RWPE1 (cell line): ENCODE measurements at regions not wholly inside any gene's neighbourhood (a gene's known extent, or its start where the extent isn't known, plus 50 kb on each side); places are given as distances from the start of the nearest gene placed in this dataset.
"Not testable (repeated sequence)": the region's sequence is repeated elsewhere in the genome, so short reads cannot be mapped to it uniquely, and the experiment has no call there.

Experiments used
- CTCF ChIA-PET: fragments of 350-600 bp; sonication (Branson Sonifier 250); formaldehyde crosslinking; extraction: SDS; loops from one replicate; lab custom pipeline; 2021; lab: Yijun Ruan, JAX
- POLR2A ChIA-PET: fragments of 400-600 bp; formaldehyde crosslinking; extraction: SDS; loops from one replicate; lab custom pipeline; 2020; ENCODE audit warnings: antibody characterized with exemption; ENCODE audit not compliant: low non-redundant PET; lab: Yijun Ruan, JAX
- DNase-seq: peaks from one replicate; pipeline ENCODE4 v3.0.0; 2012; ENCODE audit warnings: low spot score
- H3K27ac ChIP-seq: fragments of 450-650 bp; 2 replicates; pipeline ENCODE4 v1.5.1; 2017
- CTCF ChIP-seq: fragments of 450-650 bp; conservative IDR thresholded peaks from 2 replicates; pipeline ENCODE4 v1.5.1; 2017; ENCODE audit warnings: low read depth, mild to moderate bottlenecking

- ChIA-PET POLR2A (no interaction called here), CTCF (no interaction called here)
- DNase-seq = peak; percentile 74
- H3K27ac ChIP-seq = peak overlapping the region; percentile 73
- TF ChIP-seq CTCF = no peak
These were observed 91.4 kb upstream of the XIST start for GRCh38 chrX:73943693-73944562.

GRCh38 chrX:73940893-73941470 is 88.5 kb upstream of the XIST start:
- ChIA-PET POLR2A (no interaction called here), CTCF (no interaction called here)
- TF ChIP-seq CTCF = no peak
- H3K27ac ChIP-seq = no peak overlapping the region
- no peak for DNase-seq

GRCh38 chrX:73937843-73938242 is 85.3 kb upstream of the XIST start:
- CTCF ChIA-PET, DNase-seq, H3K27ac ChIP-seq: not testable (repeated sequence)
- POLR2A ChIA-PET = interaction anchor here (0.7 kb wide), 1 partner anchor 1661 kb away, joined by 4 read pairs; the partner anchor contains the start of gene RPS4X

- CTCF ChIA-PET = no interaction called here
- no peak overlapping the region for H3K27ac ChIP-seq
- POLR2A ChIA-PET = no interaction called here
- no peak for DNase-seq
- TF ChIP-seq CTCF = no peak
These were observed 80.0 kb upstream of the XIST start for GRCh38 chrX:73932522-73932921.

GRCh38 chrX:73930300-73930699 is 77.8 kb upstream of the XIST start:
- no peak for TF ChIP-seq CTCF

GRCh38 chrX:73922856-73923455 is 70.4 kb upstream of the XIST start:
- POLR2A ChIA-PET = no interaction called here
- no peak overlapping the region for H3K27ac ChIP-seq
- CTCF ChIA-PET = no interaction called here
- TF ChIP-seq CTCF = no peak
- DNase-seq = no peak

More at GRCh38 chrX:73930300-73930699, 77.8 kb upstream of the XIST start:
- ChIA-PET POLR2A (no interaction called here), CTCF (no interaction called here)
- H3K27ac ChIP-seq = no peak overlapping the region
- DNase-seq = no peak
